ENCODE measurements at regions not wholly inside any gene's neighbourhood (a gene's known extent, or its start where the extent isn't known, plus 50 kb on each side); places are given as distances from the start of the nearest gene placed in this dataset.

DNA sequence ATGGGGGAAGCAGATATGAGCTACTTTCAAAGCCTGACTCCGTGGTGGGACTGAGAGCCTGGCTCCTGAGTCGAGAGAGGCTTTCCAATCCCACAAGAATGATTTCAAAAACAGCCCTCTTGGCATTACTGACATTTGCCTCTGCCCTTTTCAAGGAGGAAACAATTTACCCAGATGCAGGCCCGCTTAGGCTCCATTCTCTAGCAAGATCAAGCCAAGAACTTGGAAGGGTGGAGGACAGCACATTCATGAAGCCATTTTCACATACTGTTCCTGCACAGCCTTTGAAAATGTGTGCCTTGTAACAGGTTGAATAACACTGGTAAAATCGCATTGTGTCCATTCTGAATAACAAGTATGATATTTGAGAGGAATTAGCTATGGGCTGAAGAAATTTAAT is 58.2 kb upstream of the EED start:
- no peaks in the 10 kb centered on the region for H3K36me3 Mint-ChIP-seq (ENCODE audit: low read depth)
- TF ChIP-seq, protein P1, sequence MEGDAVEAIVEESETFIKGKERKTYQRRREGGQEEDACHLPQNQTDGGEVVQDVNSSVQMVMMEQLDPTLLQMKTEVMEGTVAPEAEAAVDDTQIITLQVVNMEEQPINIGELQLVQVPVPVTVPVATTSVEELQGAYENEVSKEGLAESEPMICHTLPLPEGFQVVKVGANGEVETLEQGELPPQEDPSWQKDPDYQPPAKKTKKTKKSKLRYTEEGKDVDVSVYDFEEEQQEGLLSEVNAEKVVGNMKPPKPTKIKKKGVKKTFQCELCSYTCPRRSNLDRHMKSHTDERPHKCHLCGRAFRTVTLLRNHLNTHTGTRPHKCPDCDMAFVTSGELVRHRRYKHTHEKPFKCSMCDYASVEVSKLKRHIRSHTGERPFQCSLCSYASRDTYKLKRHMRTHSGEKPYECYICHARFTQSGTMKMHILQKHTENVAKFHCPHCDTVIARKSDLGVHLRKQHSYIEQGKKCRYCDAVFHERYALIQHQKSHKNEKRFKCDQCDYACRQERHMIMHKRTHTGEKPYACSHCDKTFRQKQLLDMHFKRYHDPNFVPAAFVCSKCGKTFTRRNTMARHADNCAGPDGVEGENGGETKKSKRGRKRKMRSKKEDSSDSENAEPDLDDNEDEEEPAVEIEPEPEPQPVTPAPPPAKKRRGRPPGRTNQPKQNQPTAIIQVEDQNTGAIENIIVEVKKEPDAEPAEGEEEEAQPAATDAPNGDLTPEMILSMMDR (IDR thresholded peaks at IDR 0.05): no peak
- H3K4me1 Mint-ChIP-seq: peaks cover 5% of the 10 kb centered on the region
- intact Hi-C loops (cut with micrococcal nuclease): no loop called here
- DNase-seq (no peak), ATAC-seq (ENCODE audit: low read depth) (no peak)
- H3K4me3 Mint-ChIP-seq: no peak overlapping the region
- H3K27ac Mint-ChIP-seq: no peak overlapping the region
- H3K27me3 Mint-ChIP-seq: no peaks in the 10 kb centered on the region
- no peaks in the 10 kb centered on the region for H3K9me3 Mint-ChIP-seq
- POLR2A ChIA-PET: interaction anchor here (1.0 kb wide), 1 partner anchor 10 kb away, joined by 4 read pairs; no protein-coding TSS in a partner anchor
- CTCF ChIA-PET: no interaction called here

DNA sequence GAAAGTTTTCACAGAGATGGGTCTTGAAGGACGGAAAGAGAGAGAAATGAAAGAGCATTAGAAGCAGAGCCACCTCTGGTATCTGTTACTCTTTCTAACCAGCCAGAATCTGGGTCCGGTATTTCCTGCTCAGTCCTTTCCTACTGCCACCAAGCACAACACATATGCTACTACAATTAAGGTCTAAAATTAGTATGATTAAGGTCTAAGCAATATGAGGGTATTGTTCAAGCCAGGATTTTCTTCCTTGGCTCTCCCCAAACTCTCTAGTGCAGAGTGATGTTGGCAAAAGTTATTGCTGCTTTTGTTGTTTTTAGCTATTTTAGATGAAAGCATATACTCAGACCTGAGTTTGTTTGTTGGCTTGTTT is 59.2 kb upstream of the EED start:
- Mint-ChIP-seq H3K4me1 (no peaks in the 10 kb centered on the region), H3K36me3 (ENCODE audit: low read depth) (no peaks in the 10 kb centered on the region), H3K9me3 (no peaks in the 10 kb centered on the region), H3K4me3 (no peak overlapping the region), H3K27me3 (no peaks in the 10 kb centered on the region), H3K27ac (no peak overlapping the region)
- ChIA-PET POLR2A (interaction anchor here (0.6 kb wide), 1 partner anchor 25 kb away, joined by 3 read pairs; no protein-coding TSS in a partner anchor), CTCF (no interaction called here)
- DNase-seq (no peak), ATAC-seq (ENCODE audit: low read depth) (no peak)
- TF ChIP-seq, protein P1 (IDR thresholded peaks at IDR 0.05): no peak
- intact Hi-C loops (cut with micrococcal nuclease): loop anchor here (2.0 kb wide), 1 partner anchor 29 kb away; no protein-coding TSS in a partner anchor

DNA sequence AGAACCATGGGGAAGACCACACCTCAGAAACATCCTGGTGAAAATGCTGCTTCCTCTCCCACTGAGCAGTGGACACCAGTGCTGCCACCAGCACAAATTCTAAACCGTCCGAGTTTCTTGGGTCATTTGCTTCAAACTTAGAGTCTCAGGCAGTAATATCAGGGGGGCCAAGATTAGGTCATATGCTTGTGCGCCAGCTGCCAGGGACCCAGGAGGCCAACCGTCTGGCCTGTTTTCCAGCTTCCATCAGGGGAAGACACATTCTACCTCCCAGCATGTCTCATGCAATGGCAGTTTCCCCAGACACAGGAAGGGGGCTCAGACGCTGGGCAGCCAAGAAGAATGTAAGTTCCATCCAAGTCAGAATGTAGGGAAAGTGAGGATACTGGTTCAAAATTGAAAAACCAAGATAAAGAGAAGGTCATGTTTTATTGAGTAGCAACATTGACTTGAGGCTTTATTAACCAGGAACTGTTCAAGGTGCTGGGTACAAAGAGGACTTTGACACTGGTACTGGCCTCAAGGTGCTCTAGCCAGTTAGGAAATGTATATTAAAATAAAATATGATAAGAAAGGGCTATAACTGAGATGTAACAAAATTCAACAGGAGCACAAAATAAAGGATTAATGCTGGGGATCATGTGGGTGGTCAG is 59.7 kb upstream of the EED start:
- no peaks in the 10 kb centered on the region for H3K36me3 Mint-ChIP-seq (ENCODE audit: low read depth)
- H3K4me1 Mint-ChIP-seq: no peaks in the 10 kb centered on the region
- TF ChIP-seq, protein P1 (IDR thresholded peaks at IDR 0.05): no peak
- H3K9me3 Mint-ChIP-seq: no peaks in the 10 kb centered on the region
- intact Hi-C loops (cut with micrococcal nuclease): loop anchor here (2.0 kb wide), 1 partner anchor 28 kb away; no protein-coding TSS in a partner anchor
- DNase-seq (no peak), ATAC-seq (ENCODE audit: low read depth) (no peak)
- H3K4me3 Mint-ChIP-seq: no peak overlapping the region
- POLR2A ChIA-PET: interaction anchor here (0.6 kb wide), 1 partner anchor 25 kb away, joined by 3 read pairs; no protein-coding TSS in a partner anchor
- CTCF ChIA-PET: no interaction called here
- H3K27me3 Mint-ChIP-seq: no peaks in the 10 kb centered on the region
- H3K27ac Mint-ChIP-seq: no peak overlapping the region

DNA sequence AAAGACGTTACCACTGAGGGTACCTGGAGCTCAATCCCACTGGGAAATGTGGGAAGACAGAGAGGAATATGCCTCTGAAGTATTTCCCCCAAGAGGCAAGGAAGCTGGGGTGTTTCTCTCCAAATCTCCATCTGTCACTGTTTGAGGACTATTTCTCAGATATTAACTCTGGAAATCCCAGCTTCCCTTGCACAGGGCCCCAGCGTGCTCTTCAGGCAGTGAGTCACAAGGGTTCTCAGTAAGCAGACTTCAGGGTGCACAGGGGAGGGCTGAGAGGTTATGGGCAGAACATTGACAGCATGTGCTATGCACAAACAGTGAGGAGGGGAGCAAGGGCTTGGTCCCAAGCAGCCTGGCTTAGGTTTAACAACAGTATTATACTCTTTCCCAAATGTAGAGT is 60.9 kb upstream of the EED start:
- no peaks in the 10 kb centered on the region for H3K4me1 Mint-ChIP-seq
- ChIA-PET POLR2A (no interaction called here), CTCF (no interaction called here)
- no peak for ATAC-seq (ENCODE audit: low read depth)
- H3K9me3 Mint-ChIP-seq: no peaks in the 10 kb centered on the region
- H3K4me3 Mint-ChIP-seq: no peak overlapping the region
- no peaks in the 10 kb centered on the region for H3K36me3 Mint-ChIP-seq (ENCODE audit: low read depth)
- DNase-seq: no peak
- TF ChIP-seq, protein P1 (IDR thresholded peaks at IDR 0.05): no peak
- H3K27me3 Mint-ChIP-seq: no peaks in the 10 kb centered on the region
- intact Hi-C loops (cut with micrococcal nuclease): loop anchor here (2.0 kb wide), 1 partner anchor 27 kb away; no protein-coding TSS in a partner anchor
- H3K27ac Mint-ChIP-seq: no peak overlapping the region

DNA sequence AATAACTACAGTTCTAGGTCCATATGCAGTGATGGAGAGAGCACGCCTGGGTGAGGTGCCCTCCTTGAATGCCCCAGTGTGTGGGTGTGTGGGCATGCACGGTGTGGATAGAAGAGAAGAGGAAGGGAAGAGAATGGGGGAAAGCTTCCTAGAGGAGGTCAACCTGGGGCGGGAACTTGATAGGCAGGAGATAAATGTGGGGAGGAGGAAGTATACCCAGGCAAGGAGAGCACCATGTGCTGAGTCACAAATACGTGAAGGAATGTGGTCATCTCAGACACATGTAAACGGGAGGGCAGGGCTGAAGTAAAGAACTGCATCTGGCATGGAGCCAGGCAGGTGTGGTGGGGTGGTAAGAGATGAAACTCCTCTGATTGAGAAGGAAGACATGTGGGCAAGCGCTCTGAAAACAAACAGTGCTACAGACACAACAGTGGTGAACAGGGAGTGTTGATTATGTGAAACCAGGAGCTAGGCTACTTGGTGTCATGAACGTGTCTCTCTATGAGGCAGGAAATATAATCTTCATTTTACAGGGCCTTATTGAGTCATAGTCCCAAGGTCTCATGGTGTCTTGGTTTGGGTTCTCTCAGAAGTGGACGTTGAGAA is 61.5 kb upstream of the EED start:
- no peak for DNase-seq
- H3K9me3 Mint-ChIP-seq: no peaks in the 10 kb centered on the region
- H3K36me3 Mint-ChIP-seq (ENCODE audit: low read depth): no peaks in the 10 kb centered on the region
- TF ChIP-seq, protein P1 (IDR thresholded peaks at IDR 0.05): no peak
- ChIA-PET POLR2A (no interaction called here), CTCF (interaction anchor here (1.5 kb wide), 1 partner anchor 11 kb away, joined by 4 read pairs; no protein-coding TSS in a partner anchor)
- H3K27ac Mint-ChIP-seq: no peak overlapping the region
- H3K4me1 Mint-ChIP-seq: no peaks in the 10 kb centered on the region
- no peak overlapping the region for H3K4me3 Mint-ChIP-seq
- no peak for ATAC-seq (ENCODE audit: low read depth)
- intact Hi-C loops (cut with micrococcal nuclease): no loop called here
- no peaks in the 10 kb centered on the region for H3K27me3 Mint-ChIP-seq

All from activated B cell treated with CpG ODN at 0.5 μM for 24 hours (primary cell).